Astrocyte (in vitro differentiated cells and primary cell): ENCODE measurements at regions not wholly inside any gene's neighbourhood (a gene's known extent, or its start where the extent isn't known, plus 50 kb on each side); places are given as distances from the start of the nearest gene placed in this dataset.

Experiments
- DNase-seq: peaks from one replicate; pipeline ENCODE4 v3.0.0-alpha.2; 2010; ENCODE audit warnings: low read depth
- FAIRE-seq: peaks from 2 replicates; lab custom pipeline; 2011; peaks lifted over from hg19 to GRCh38; lab: Jason Lieb, UNC
- H2AFZ ChIP-seq: 2 replicates; pipeline ENCODE4 v1.6.0; 2012; ENCODE audit warnings: low read depth, low read length, inconsistent platforms
- H3K27ac ChIP-seq: 2 replicates; pipeline ENCODE4 v1.5.1; 2011; ENCODE audit warnings: low read depth, low read length, inconsistent platforms
- H3K27me3 ChIP-seq: 2 replicates; pipeline ENCODE4 v1.6.0; 2011; ENCODE audit warnings: low read length, inconsistent platforms; ENCODE audit not compliant: insufficient read depth
- H3K36me3 ChIP-seq: 2 replicates; pipeline ENCODE4 v1.5.1; 2011; ENCODE audit warnings: low read length, inconsistent platforms; ENCODE audit not compliant: insufficient read depth
- H3K4me1 ChIP-seq: 2 replicates; pipeline ENCODE4 v1.5.1; 2011; ENCODE audit warnings: low read length, inconsistent platforms; ENCODE audit not compliant: insufficient read depth
- H3K4me2 ChIP-seq: 2 replicates; pipeline ENCODE4 v1.6.0; 2012; ENCODE audit warnings: low read length, inconsistent platforms
- H3K4me3 ChIP-seq: 2 replicates; pipeline ENCODE4 v1.5.1; 2011; ENCODE audit warnings: low read depth, mild to moderate bottlenecking, low read length, inconsistent platforms; ENCODE audit not compliant: insufficient read depth
- H3K79me2 ChIP-seq: 2 replicates; pipeline ENCODE4 v1.6.0; 2012; ENCODE audit warnings: mild to moderate bottlenecking, low read length, inconsistent platforms; ENCODE audit not compliant: insufficient read depth
- H3K9ac ChIP-seq: 2 replicates; pipeline ENCODE4 v1.6.0; 2012; ENCODE audit warnings: mild to moderate bottlenecking, low read length, inconsistent platforms
- H3K9me3 ChIP-seq: 2 replicates; pipeline ENCODE4 v1.5.1; 2012; ENCODE audit warnings: low read depth, mild to moderate bottlenecking, low read length, inconsistent platforms; ENCODE audit not compliant: insufficient read depth
- H4K20me1 ChIP-seq: 2 replicates; pipeline ENCODE4 v1.6.0; 2012; ENCODE audit warnings: low read length, inconsistent platforms; ENCODE audit not compliant: insufficient read depth
- H3K27ac Mint-ChIP-seq: one replicate; pipeline ENCODE4 v1.8.0; 2021; ENCODE audit warnings: mild to moderate bottlenecking, mixed read lengths; ENCODE audit not compliant: unreplicated experiment
- H3K27me3 Mint-ChIP-seq: one replicate; pipeline ENCODE4 v1.8.0; 2021; ENCODE audit warnings: low read depth, mixed read lengths; ENCODE audit not compliant: unreplicated experiment
- H3K36me3 Mint-ChIP-seq: one replicate; pipeline ENCODE4 v1.8.0; 2021; ENCODE audit warnings: low read depth, mixed read lengths; ENCODE audit not compliant: unreplicated experiment
- H3K4me1 Mint-ChIP-seq: one replicate; pipeline ENCODE4 v1.8.0; 2021; ENCODE audit warnings: low read depth, mixed read lengths; ENCODE audit not compliant: unreplicated experiment
- H3K4me3 Mint-ChIP-seq: one replicate; pipeline ENCODE4 v1.8.0; 2021; ENCODE audit warnings: mild to moderate bottlenecking, moderate library complexity, mixed read lengths; ENCODE audit not compliant: unreplicated experiment
- H3K9me3 Mint-ChIP-seq: one replicate; pipeline ENCODE4 v1.8.0; 2021; ENCODE audit warnings: mild to moderate bottlenecking, mixed read lengths; ENCODE audit not compliant: unreplicated experiment
- EZH2 ChIP-seq: IDR thresholded peaks from 2 replicates; pipeline ENCODE4 v1.6.1; 2012; ENCODE audit warnings: mild to moderate bottlenecking, low read length, inconsistent platforms; ENCODE audit not compliant: insufficient read depth
- TF ChIP-seq, protein P1 (sequence below): IDR thresholded peaks from 2 replicates; pipeline ENCODE4 v1.5.1; 2011; ENCODE audit warnings: low read depth, mild to moderate bottlenecking, inconsistent platforms, low read length, moderate library complexity; ENCODE audit not compliant: insufficient read depth

GRCh38 chr6:133131621-133132465, 109.3 kb upstream of the EYA4 start:
- peaks cover 21% of the 10 kb centered on the region for H3K4me1 Mint-ChIP-seq
- Histone ChIP-seq H3K27ac (no peak overlapping the region), H3K4me2 (no peak overlapping the region), H3K4me3 (no peak overlapping the region), H3K4me1 (peaks cover 20% of the 10 kb centered on the region), H3K36me3 (no peaks in the 10 kb centered on the region), H3K9me3 (no peaks in the 10 kb centered on the region), H4K20me1 (no peaks in the 10 kb centered on the region), H3K9ac (no peak overlapping the region), H3K79me2 (no peaks in the 10 kb centered on the region), H3K27me3 (no peaks in the 10 kb centered on the region), H2AFZ (peak overlapping the region; percentile 27)
- no peak overlapping the region for H3K27ac Mint-ChIP-seq
- DNase-seq (peak; percentile 60), FAIRE-seq (no peak)
- no peak overlapping the region for H3K4me3 Mint-ChIP-seq
- TF ChIP-seq, protein P1, sequence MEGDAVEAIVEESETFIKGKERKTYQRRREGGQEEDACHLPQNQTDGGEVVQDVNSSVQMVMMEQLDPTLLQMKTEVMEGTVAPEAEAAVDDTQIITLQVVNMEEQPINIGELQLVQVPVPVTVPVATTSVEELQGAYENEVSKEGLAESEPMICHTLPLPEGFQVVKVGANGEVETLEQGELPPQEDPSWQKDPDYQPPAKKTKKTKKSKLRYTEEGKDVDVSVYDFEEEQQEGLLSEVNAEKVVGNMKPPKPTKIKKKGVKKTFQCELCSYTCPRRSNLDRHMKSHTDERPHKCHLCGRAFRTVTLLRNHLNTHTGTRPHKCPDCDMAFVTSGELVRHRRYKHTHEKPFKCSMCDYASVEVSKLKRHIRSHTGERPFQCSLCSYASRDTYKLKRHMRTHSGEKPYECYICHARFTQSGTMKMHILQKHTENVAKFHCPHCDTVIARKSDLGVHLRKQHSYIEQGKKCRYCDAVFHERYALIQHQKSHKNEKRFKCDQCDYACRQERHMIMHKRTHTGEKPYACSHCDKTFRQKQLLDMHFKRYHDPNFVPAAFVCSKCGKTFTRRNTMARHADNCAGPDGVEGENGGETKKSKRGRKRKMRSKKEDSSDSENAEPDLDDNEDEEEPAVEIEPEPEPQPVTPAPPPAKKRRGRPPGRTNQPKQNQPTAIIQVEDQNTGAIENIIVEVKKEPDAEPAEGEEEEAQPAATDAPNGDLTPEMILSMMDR = no peak
- TF ChIP-seq EZH2 = no peak
- no peaks in the 10 kb centered on the region for H3K27me3 Mint-ChIP-seq
- no peaks in the 10 kb centered on the region for H3K9me3 Mint-ChIP-seq
- H3K36me3 Mint-ChIP-seq = no peaks in the 10 kb centered on the region

GRCh38 chr6:133132466-133132971, 108.6 kb upstream of the EYA4 start:
- H4K20me1 ChIP-seq = no peaks in the 10 kb centered on the region
- peak overlapping the region; percentile 51 for H2AFZ ChIP-seq
- no peaks in the 10 kb centered on the region for H3K36me3 Mint-ChIP-seq
- no peak overlapping the region for H3K27ac Mint-ChIP-seq
- no peaks in the 10 kb centered on the region for H3K27me3 ChIP-seq
- peaks cover 20% of the 10 kb centered on the region for H3K4me1 Mint-ChIP-seq
- no peaks in the 10 kb centered on the region for H3K9me3 ChIP-seq
- DNase-seq (no peak), FAIRE-seq (no peak)
- no peaks in the 10 kb centered on the region for H3K27me3 Mint-ChIP-seq
- no peaks in the 10 kb centered on the region for H3K79me2 ChIP-seq
- H3K36me3 ChIP-seq = no peaks in the 10 kb centered on the region
- no peak overlapping the region for H3K27ac ChIP-seq
- TF ChIP-seq, protein P1 = no peak
- TF ChIP-seq EZH2 = no peak
- H3K4me2 ChIP-seq = no peak overlapping the region
- no peak overlapping the region for H3K4me3 ChIP-seq
- H3K9ac ChIP-seq = no peak overlapping the region
- peaks cover 20% of the 10 kb centered on the region for H3K4me1 ChIP-seq
- no peaks in the 10 kb centered on the region for H3K9me3 Mint-ChIP-seq
- no peak overlapping the region for H3K4me3 Mint-ChIP-seq
